WTC11 (cell line): ENCODE measurements at regions not wholly inside any gene's neighbourhood (a gene's known extent, or its start where the extent isn't known, plus 50 kb on each side); places are given as distances from the start of the nearest gene placed in this dataset.

ENCODE experiments used
- ATAC-seq: fragments of 200-7000 bp; cut with Tn5 transposase; 2 replicates; pipeline ENCODE4 v1.10.0; 2021; ENCODE audit warnings: mild to moderate bottlenecking, moderate library complexity
- CTCF ChIA-PET: fragments of 300-600 bp; sonication (Branson Sonifier 250); formaldehyde crosslinking; loops from one replicate; lab custom pipeline; 2021; ENCODE audit warnings: antibody characterized with exemption; lab: Charles Lee
- POLR2A ChIA-PET: fragments of 350-600 bp; sonication (Branson Sonifier 250); formaldehyde crosslinking; loops from one replicate; lab custom pipeline; 2021; ENCODE audit warnings: antibody characterized with exemption; lab: Charles Lee
- DNase-seq: peaks from one replicate; pipeline ENCODE4 v3.0.0; 2021; ENCODE audit warnings: low spot score
- H3K27ac Mint-ChIP-seq: 2 replicates; pipeline ENCODE4 v1.8.0; 2021; ENCODE audit warnings: mixed read lengths
- H3K27me3 Mint-ChIP-seq: 2 replicates; pipeline ENCODE4 v1.8.0; 2021; ENCODE audit warnings: low read depth, mild to moderate bottlenecking, moderate library complexity, mixed read lengths
- H3K36me3 Mint-ChIP-seq: 2 replicates; pipeline ENCODE4 v1.8.0; 2021; ENCODE audit warnings: mixed read lengths
- H3K4me1 Mint-ChIP-seq: 2 replicates; pipeline ENCODE4 v1.8.0; 2022; ENCODE audit warnings: mixed read lengths
- H3K4me3 Mint-ChIP-seq: 2 replicates; pipeline ENCODE4 v1.8.0; 2021; ENCODE audit warnings: mild to moderate bottlenecking, moderate library complexity, mixed read lengths
- H3K9me3 Mint-ChIP-seq: 2 replicates; pipeline ENCODE4 v1.8.0; 2021; ENCODE audit warnings: mixed read lengths
- AFF4 ChIP-seq: sonication (generic); formaldehyde crosslinking; IDR thresholded peaks from 2 replicates; pipeline ENCODE4 v1.8.1; 2023; ENCODE audit warnings: mild to moderate bottlenecking, missing genetic modification reagents, borderline replicate concordance
- NFATC4 ChIP-seq: fragments of 250-450 bp; sonication (Bioruptor Pico); IDR thresholded peaks from 2 replicates; pipeline ENCODE4 v1.9.0; 2021; ENCODE audit warnings: mild to moderate bottlenecking
- NR1H2 ChIP-seq: sonication (generic); formaldehyde crosslinking; IDR thresholded peaks from 2 replicates; pipeline ENCODE4 v1.9.0; 2021; ENCODE audit warnings: mild to moderate bottlenecking, moderate library complexity, missing genetic modification reagents
- OVOL2 ChIP-seq: fragments of 250-450 bp; sonication (Bioruptor Pico); IDR thresholded peaks from 2 replicates; pipeline ENCODE4 v1.9.0; 2021; ENCODE audit warnings: mild to moderate bottlenecking, borderline replicate concordance
- SMAD3 ChIP-seq: sonication (generic); formaldehyde crosslinking; IDR thresholded peaks from 2 replicates; pipeline ENCODE4 v1.8.0; 2022; ENCODE audit warnings: missing genetic modification reagents, mild to moderate bottlenecking, borderline replicate concordance
- SMAD4 ChIP-seq: sonication (generic); formaldehyde crosslinking; IDR thresholded peaks from 2 replicates; pipeline ENCODE4 v1.8.0; 2022; ENCODE audit warnings: mild to moderate bottlenecking, missing genetic modification reagents
- SOX15 ChIP-seq: fragments of 250-450 bp; sonication (Bioruptor Pico); IDR thresholded peaks from 2 replicates; pipeline ENCODE4 v1.9.0; 2021; ENCODE audit warnings: mild to moderate bottlenecking
- ZBTB21 ChIP-seq: sonication (generic); formaldehyde crosslinking; IDR thresholded peaks from 2 replicates; pipeline ENCODE4 v1.8.1; 2023; ENCODE audit warnings: mild to moderate bottlenecking, missing genetic modification reagents, borderline replicate concordance
- ZNF121 ChIP-seq: sonication (generic); formaldehyde crosslinking; IDR thresholded peaks from 2 replicates; pipeline ENCODE4 v1.8.0; 2023; ENCODE audit warnings: missing genetic modification reagents
- ZNF317 ChIP-seq: sonication (generic); formaldehyde crosslinking; IDR thresholded peaks from 2 replicates; pipeline ENCODE4 v1.8.1; 2023; ENCODE audit warnings: low read depth, mild to moderate bottlenecking, moderate library complexity, missing genetic modification reagents, borderline replicate concordance
- ZNF512 ChIP-seq: sonication (generic); formaldehyde crosslinking; IDR thresholded peaks from 2 replicates; pipeline ENCODE4 v1.8.1; 2022; ENCODE audit warnings: missing genetic modification reagents, borderline replicate concordance
- TF ChIP-seq, protein P1 (sequence below): sonication (generic); formaldehyde crosslinking; IDR thresholded peaks from 2 replicates; pipeline ENCODE4 v1.8.1; 2023; ENCODE audit warnings: mild to moderate bottlenecking, missing genetic modification reagents, moderate library complexity
- TF ChIP-seq, protein P2 (sequence below): sonication (generic); formaldehyde crosslinking; IDR thresholded peaks from 2 replicates; pipeline ENCODE4 v1.8.1; 2023; ENCODE audit warnings: mild to moderate bottlenecking, moderate library complexity, missing genetic modification reagents
- TF ChIP-seq, protein P3 (sequence below): fragments of 250-450 bp; sonication (Bioruptor Pico); IDR thresholded peaks from 2 replicates; pipeline ENCODE4 v1.9.0; 2021; ENCODE audit warnings: mild to moderate bottlenecking, borderline replicate concordance
- TF ChIP-seq, protein P4 (sequence below): sonication (generic); formaldehyde crosslinking; IDR thresholded peaks from 2 replicates; pipeline ENCODE4 v1.8.0; 2022; ENCODE audit warnings: mild to moderate bottlenecking, missing genetic modification reagents
- TF ChIP-seq, protein P5 (sequence below): fragments of 250-450 bp; sonication (Bioruptor Pico); conservative IDR thresholded peaks from 2 replicates; pipeline ENCODE4 v1.9.0; 2021; ENCODE audit warnings: mild to moderate bottlenecking

DNA sequence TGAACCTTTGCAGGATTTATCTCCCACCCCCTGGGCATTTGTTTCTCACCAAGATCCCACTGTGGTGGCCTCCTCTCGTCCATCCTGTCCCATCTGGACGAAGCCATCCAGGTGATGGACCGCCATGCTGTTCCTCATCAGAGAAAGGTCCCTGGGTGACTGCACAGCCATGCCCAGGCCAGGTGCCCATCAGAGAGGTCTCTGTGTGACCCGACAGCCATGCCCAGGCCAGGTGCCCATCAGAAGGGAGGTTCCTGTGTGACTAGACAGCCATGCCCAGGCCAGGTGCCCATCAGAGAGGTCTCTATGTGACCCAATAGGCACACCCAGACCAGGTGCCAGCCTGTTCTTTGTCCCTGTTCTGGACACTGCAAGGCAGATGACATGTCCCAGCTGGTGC, 360.9 kb upstream of the SALL3 start:
- no peak overlapping the region for H3K4me3 Mint-ChIP-seq
- ChIA-PET CTCF (no interaction called here), POLR2A (no interaction called here)
- peaks cover 9% of the 10 kb centered on the region; the same call in 1 of the 2 replicates for H3K27me3 Mint-ChIP-seq
- peaks cover 30% of the 10 kb centered on the region for H3K36me3 Mint-ChIP-seq
- no peak for ATAC-seq
- no peak overlapping the region for H3K27ac Mint-ChIP-seq
- 0 out of 2 replicates have a peak, but pooled peaks cover 2% of the 10 kb centered on the region for H3K4me1 Mint-ChIP-seq
- no peak for TF ChIP-seq ZBTB21
- no peak for TF ChIP-seq OVOL2 (CRISPR knock-in tag)
- no peak for TF ChIP-seq SOX15 (CRISPR knock-in tag)
- TF ChIP-seq, protein P1, sequence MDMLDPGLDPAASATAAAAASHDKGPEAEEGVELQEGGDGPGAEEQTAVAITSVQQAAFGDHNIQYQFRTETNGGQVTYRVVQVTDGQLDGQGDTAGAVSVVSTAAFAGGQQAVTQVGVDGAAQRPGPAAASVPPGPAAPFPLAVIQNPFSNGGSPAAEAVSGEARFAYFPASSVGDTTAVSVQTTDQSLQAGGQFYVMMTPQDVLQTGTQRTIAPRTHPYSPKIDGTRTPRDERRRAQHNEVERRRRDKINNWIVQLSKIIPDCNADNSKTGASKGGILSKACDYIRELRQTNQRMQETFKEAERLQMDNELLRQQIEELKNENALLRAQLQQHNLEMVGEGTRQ (CRISPR knock-in tag), result no peak
- no peak for TF ChIP-seq AFF4 (CRISPR knock-in tag)
- TF ChIP-seq ZNF317 (CRISPR knock-in tag), result no peak
- no peak for TF ChIP-seq ZNF121
- TF ChIP-seq, protein P2, sequence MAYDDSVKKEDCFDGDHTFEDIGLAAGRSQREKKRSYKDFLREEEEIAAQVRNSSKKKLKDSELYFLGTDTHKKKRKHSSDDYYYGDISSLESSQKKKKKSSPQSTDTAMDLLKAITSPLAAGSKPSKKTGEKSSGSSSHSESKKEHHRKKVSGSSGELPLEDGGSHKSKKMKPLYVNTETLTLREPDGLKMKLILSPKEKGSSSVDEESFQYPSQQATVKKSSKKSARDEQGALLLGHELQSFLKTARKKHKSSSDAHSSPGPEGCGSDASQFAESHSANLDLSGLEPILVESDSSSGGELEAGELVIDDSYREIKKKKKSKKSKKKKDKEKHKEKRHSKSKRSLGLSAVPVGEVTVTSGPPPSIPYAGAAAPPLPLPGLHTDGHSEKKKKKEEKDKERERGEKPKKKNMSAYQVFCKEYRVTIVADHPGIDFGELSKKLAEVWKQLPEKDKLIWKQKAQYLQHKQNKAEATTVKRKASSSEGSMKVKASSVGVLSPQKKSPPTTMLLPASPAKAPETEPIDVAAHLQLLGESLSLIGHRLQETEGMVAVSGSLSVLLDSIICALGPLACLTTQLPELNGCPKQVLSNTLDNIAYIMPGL (CRISPR knock-in tag), result no peak
- TF ChIP-seq ZNF512 (CRISPR knock-in tag), result no peak
- no peak for TF ChIP-seq SMAD4 (CRISPR knock-in tag)
- TF ChIP-seq SMAD3 (CRISPR knock-in tag), result no peak
- no peak for DNase-seq
- H3K9me3 Mint-ChIP-seq, result peaks cover 51% of the 10 kb centered on the region

- H3K9me3 Mint-ChIP-seq, result peaks cover 61% of the 10 kb centered on the region
- H3K27me3 Mint-ChIP-seq, result peaks cover 9% of the 10 kb centered on the region; the same call in 1 of the 2 replicates
- H3K4me3 Mint-ChIP-seq, result no peak overlapping the region
- CTCF ChIA-PET, result no interaction called here
- H3K4me1 Mint-ChIP-seq, result peaks cover 9% of the 10 kb centered on the region
- no peak overlapping the region for H3K27ac Mint-ChIP-seq
- TF ChIP-seq, protein P1 (CRISPR knock-in tag), result no peak
- no peak for TF ChIP-seq NFATC4 (CRISPR knock-in tag)
- TF ChIP-seq, protein P3, sequence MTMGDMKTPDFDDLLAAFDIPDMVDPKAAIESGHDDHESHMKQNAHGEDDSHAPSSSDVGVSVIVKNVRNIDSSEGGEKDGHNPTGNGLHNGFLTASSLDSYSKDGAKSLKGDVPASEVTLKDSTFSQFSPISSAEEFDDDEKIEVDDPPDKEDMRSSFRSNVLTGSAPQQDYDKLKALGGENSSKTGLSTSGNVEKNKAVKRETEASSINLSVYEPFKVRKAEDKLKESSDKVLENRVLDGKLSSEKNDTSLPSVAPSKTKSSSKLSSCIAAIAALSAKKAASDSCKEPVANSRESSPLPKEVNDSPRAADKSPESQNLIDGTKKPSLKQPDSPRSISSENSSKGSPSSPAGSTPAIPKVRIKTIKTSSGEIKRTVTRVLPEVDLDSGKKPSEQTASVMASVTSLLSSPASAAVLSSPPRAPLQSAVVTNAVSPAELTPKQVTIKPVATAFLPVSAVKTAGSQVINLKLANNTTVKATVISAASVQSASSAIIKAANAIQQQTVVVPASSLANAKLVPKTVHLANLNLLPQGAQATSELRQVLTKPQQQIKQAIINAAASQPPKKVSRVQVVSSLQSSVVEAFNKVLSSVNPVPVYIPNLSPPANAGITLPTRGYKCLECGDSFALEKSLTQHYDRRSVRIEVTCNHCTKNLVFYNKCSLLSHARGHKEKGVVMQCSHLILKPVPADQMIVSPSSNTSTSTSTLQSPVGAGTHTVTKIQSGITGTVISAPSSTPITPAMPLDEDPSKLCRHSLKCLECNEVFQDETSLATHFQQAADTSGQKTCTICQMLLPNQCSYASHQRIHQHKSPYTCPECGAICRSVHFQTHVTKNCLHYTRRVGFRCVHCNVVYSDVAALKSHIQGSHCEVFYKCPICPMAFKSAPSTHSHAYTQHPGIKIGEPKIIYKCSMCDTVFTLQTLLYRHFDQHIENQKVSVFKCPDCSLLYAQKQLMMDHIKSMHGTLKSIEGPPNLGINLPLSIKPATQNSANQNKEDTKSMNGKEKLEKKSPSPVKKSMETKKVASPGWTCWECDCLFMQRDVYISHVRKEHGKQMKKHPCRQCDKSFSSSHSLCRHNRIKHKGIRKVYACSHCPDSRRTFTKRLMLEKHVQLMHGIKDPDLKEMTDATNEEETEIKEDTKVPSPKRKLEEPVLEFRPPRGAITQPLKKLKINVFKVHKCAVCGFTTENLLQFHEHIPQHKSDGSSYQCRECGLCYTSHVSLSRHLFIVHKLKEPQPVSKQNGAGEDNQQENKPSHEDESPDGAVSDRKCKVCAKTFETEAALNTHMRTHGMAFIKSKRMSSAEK (CRISPR knock-in tag), result no peak
- TF ChIP-seq, protein P4, sequence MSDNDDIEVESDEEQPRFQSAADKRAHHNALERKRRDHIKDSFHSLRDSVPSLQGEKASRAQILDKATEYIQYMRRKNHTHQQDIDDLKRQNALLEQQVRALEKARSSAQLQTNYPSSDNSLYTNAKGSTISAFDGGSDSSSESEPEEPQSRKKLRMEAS (CRISPR knock-in tag), result no peak
- TF ChIP-seq, protein P5, sequence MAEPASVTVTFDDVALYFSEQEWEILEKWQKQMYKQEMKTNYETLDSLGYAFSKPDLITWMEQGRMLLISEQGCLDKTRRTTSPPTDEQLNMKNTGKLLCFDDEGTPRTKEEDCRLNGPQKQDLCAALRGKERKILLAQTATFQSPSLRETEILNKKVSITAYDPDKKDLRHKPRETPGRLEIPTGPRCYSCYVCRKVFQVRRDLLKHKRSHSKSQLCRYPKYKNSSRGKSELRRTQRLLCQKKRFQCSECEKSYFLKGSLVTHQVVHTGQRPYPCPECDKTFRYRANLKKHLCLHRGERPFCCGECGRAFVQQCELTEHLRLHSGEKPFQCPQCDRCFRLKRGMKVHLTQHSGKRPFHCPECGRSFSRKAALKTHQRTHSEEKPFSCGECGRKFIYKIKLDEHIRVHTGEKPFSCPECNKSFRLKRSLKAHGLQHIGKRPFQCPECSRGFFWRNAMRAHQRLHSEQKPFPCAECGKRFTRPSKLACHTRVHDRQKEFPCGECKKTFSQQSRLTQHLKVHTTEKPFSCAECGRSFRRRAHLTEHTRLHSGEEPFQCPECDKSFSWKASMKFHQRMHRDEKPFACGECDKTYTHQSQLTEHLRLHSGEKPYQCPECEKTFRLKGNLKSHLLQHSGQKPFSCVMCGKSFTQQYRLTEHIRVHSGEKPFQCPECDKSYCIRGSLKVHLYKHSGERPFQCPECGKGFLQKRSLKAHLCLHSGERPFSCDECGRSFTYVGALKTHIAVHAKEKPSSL (CRISPR knock-in tag), result no peak
- no peak for TF ChIP-seq NR1H2 (CRISPR knock-in tag)
- no peak for TF ChIP-seq ZNF121
- POLR2A ChIA-PET, result no interaction called here
- ATAC-seq, result no peak
- no peak for DNase-seq
- peaks cover 36% of the 10 kb centered on the region for H3K36me3 Mint-ChIP-seq
These were observed 359.8 kb upstream of the SALL3 start for GRCh38 chr18:78619854-78620253.
